CD4-positive, alpha-beta T cell (primary cell): ENCODE measurements at regions not wholly inside any gene's neighbourhood (a gene's known extent, or its start where the extent isn't known, plus 50 kb on each side); places are given as distances from the start of the nearest gene placed in this dataset.
"Not testable (repeated sequence)": the region's sequence is repeated elsewhere in the genome, so short reads cannot be mapped to it uniquely, and the experiment has no call there.

Source experiments
- ATAC-seq: fragments of 200-7000 bp; cut with Tn5 transposase; one replicate; pipeline ENCODE4 v1.10.0; 2022; ENCODE audit warnings: mild to moderate bottlenecking; ENCODE audit not compliant: poor library complexity
- CTCF ChIA-PET: fragments of 350-600 bp; sonication (Branson Sonifier 250); formaldehyde crosslinking; loops from one replicate; lab custom pipeline; 2021; ENCODE audit warnings: antibody characterized with exemption, inconsistent platforms; lab: Charles Lee
- POLR2A ChIA-PET: fragments of 350-600 bp; sonication (Branson Sonifier 250); formaldehyde crosslinking; loops from one replicate; lab custom pipeline; 2021; ENCODE audit warnings: antibody characterized with exemption, inconsistent platforms; lab: Charles Lee
- DNase-seq, 14 experiments: peaks; one replicate each; pipeline ENCODE4 v3.0.0-alpha.2; 2013 to 2020; ENCODE audit warnings: mixed read lengths in 2 of 14
- H3K27ac ChIP-seq, 2 donors: one replicate each; pipeline versions ENCODE4 v1.5.1 to v1.7.0; 2013; ENCODE audit warnings: low read length in 2 of 2, low read depth in 1 of 2, mild to moderate bottlenecking in 1 of 2
- H3K27me3 ChIP-seq, 2 experiments: 1 replicate in 1 of 2; 2 replicates in 1 of 2; pipeline versions ENCODE4 v1.6.1 to v1.7.0; 2013; ENCODE audit warnings: low read length in 2 of 2, control low read depth in 1 of 2, mild to moderate bottlenecking in 1 of 2, moderate library complexity in 1 of 2; ENCODE audit not compliant: insufficient read depth in 2 of 2, control insufficient read depth in 1 of 2
- H3K36me3 ChIP-seq: one replicate; pipeline ENCODE4 v1.6.1; 2013; ENCODE audit warnings: low read length, control low read depth; ENCODE audit not compliant: insufficient read depth
- H3K4me1 ChIP-seq: one replicate; pipeline ENCODE4 v1.6.1; 2013; ENCODE audit warnings: low read length, control low read depth; ENCODE audit not compliant: insufficient read depth
- H3K4me3 ChIP-seq: one replicate; pipeline ENCODE4 v1.5.1; 2013; ENCODE audit warnings: mild to moderate bottlenecking, low read length, moderate library complexity
- H3K9me3 ChIP-seq, 2 experiments: 1 replicate in 1 of 2; 2 replicates in 1 of 2; pipeline versions ENCODE4 v1.6.1 to v1.7.0; 2013; ENCODE audit warnings: low read length in 2 of 2, mild to moderate bottlenecking in 2 of 2, control low read depth in 1 of 2, moderate library complexity in 1 of 2; ENCODE audit not compliant: control insufficient read depth in 1 of 2, insufficient read depth in 1 of 2
- H3K27ac Mint-ChIP-seq: one replicate; pipeline ENCODE4 v1.8.0; 2020; ENCODE audit warnings: mixed read lengths
- H3K27me3 Mint-ChIP-seq: one replicate; pipeline ENCODE4 v1.8.0; 2021; ENCODE audit warnings: mixed read lengths
- H3K36me3 Mint-ChIP-seq: one replicate; pipeline ENCODE4 v1.8.0; 2021; ENCODE audit warnings: low read depth, mixed read lengths
- H3K4me1 Mint-ChIP-seq: one replicate; pipeline ENCODE4 v1.8.0; 2021; ENCODE audit warnings: low read depth, mixed read lengths
- H3K4me3 Mint-ChIP-seq: one replicate; pipeline ENCODE4 v1.8.0; 2020; ENCODE audit warnings: mild to moderate bottlenecking, mixed read lengths
- H3K9me3 Mint-ChIP-seq: one replicate; pipeline ENCODE4 v1.8.0; 2020; ENCODE audit warnings: mixed read lengths
- CTCF ChIP-seq: fragments of 200-600 bp; IDR thresholded peaks from one replicate; pipeline ENCODE4 v1.8.0; 2022; ENCODE audit warnings: antibody characterized with exemption, mild to moderate bottlenecking
- intact Hi-C, 2 experiments: fragments of 100-400 bp; cut with DNase I in 1 of 2; cut with micrococcal nuclease in 1 of 2; formaldehyde crosslinking; loops; one replicate each; pipeline versions ENCODE4 v1.15.1 to v1.9.0; 2023 to 2025; cut with DNase I, micrococcal nuclease

DNA sequence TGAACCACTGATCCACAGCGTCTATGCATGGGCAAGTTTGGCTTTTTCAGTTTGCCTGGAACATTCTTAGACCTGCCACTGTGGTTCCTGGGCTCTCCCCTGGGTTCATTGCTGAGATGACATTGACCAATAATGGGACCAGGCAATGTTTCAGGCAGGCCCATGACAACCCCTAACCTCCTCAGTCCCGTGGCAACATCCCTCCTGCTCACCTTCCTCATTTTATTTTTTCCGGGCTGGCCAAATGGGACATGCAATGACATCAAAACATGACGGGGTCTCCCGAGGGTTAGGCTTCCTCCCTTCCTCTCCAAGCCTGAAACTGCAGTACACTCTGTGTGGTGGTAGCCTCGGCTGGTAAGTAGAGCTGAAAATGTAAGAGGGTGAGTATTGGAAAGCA lies 234.0 kb upstream of the RREB1 start:
- ATAC-seq: no peak
- intact Hi-C loops: no loop called here
- Mint-ChIP-seq H3K27me3 (no peaks in the 10 kb centered on the region), H3K36me3 (no peaks in the 10 kb centered on the region), H3K27ac (no peak overlapping the region), H3K4me1 (no peaks in the 10 kb centered on the region), H3K9me3 (no peaks in the 10 kb centered on the region), H3K4me3 (no peak overlapping the region)
- no peak overlapping the region for H3K27ac ChIP-seq
- DNase-seq: no peak
- no peaks in the 10 kb centered on the region for H3K9me3 ChIP-seq
- H3K4me3 ChIP-seq: no peak overlapping the region
- TF ChIP-seq CTCF: no peak
- H3K4me1 ChIP-seq: no peaks in the 10 kb centered on the region
- no peaks in the 10 kb centered on the region for H3K36me3 ChIP-seq
- CTCF ChIA-PET: no interaction called here
- peaks cover 0 to 2% of the 10 kb centered on the region in 2 experiments for H3K27me3 ChIP-seq
- POLR2A ChIA-PET: no interaction called here

- peaks cover 0 to 2% of the 10 kb centered on the region in 2 experiments for H3K27me3 ChIP-seq
- H3K4me1 Mint-ChIP-seq: no peaks in the 10 kb centered on the region
- no peaks in the 10 kb centered on the region for H3K36me3 ChIP-seq
- H3K9me3 ChIP-seq: no peaks in the 10 kb centered on the region
- ATAC-seq (no peak), DNase-seq (peak in 2 of 14 experiments; percentile 32 to 46)
- CTCF ChIA-PET: no interaction called here
- H3K4me3 ChIP-seq: no peak overlapping the region
- no peaks in the 10 kb centered on the region for H3K4me1 ChIP-seq
- no peak for TF ChIP-seq CTCF
- no peak overlapping the region for H3K27ac ChIP-seq
- H3K9me3 Mint-ChIP-seq: no peaks in the 10 kb centered on the region
- no peak overlapping the region for H3K4me3 Mint-ChIP-seq
- no peaks in the 10 kb centered on the region for H3K36me3 Mint-ChIP-seq
- no peak overlapping the region for H3K27ac Mint-ChIP-seq
- POLR2A ChIA-PET: no interaction called here
- intact Hi-C loops: no loop called here
- H3K27me3 Mint-ChIP-seq: no peaks in the 10 kb centered on the region
Measured at GRCh38 chr6:6875818-6876470, 231.8 kb upstream of the RREB1 start.

- POLR2A ChIA-PET, H3K4me1 ChIP-seq, DNase-seq, H3K27ac ChIP-seq, H3K27me3 ChIP-seq, H3K9me3 Mint-ChIP-seq, H3K36me3 Mint-ChIP-seq, H3K27ac Mint-ChIP-seq, intact Hi-C loops, H3K4me3 ChIP-seq, H3K9me3 ChIP-seq, H3K4me3 Mint-ChIP-seq, H3K27me3 Mint-ChIP-seq, CTCF ChIA-PET, ATAC-seq, H3K4me1 Mint-ChIP-seq, H3K36me3 ChIP-seq: not testable (repeated sequence)
Measured at GRCh38 chr6:6877792-6878191, 230.0 kb upstream of the RREB1 start.
